Medulla oblongata (tissue), 1 donor: ENCODE measurements at regions not wholly inside any gene's neighbourhood (a gene's known extent, or its start where the extent isn't known, plus 50 kb on each side); places are given as distances from the start of the nearest gene placed in this dataset.

ENCODE experiments used
- DNase-seq: peaks from one replicate; pipeline ENCODE4 v3.0.0-alpha.2; 2015; ENCODE audit errors: extremely low spot score

DNA sequence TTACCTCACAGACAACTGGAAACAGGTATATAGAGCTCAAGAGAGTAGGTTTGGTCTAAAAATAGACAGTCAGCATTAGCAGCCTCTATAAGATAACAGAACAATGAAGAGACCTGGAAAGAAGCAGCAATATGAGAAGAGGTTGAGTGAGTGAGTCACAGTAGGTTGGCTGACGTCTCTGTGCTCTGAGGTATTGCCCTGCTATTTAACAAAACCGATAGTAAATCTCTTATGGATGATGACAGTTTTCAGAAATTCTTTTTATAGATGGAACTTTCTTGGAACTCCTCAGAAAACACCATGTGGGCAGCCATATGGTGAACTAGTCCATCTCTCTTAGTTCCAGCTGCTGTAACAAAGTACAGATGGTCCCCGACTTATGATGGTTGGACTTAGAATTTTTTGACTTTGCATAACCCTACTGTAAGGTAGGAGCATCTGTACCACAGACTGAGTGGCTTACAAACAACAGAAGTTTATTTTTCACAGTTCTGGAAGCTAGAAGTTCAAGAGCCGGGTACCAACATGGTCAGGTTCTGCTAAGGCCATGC is 123.5 kb downstream of the MBD2 start:
- DNase-seq = no peak

DNA sequence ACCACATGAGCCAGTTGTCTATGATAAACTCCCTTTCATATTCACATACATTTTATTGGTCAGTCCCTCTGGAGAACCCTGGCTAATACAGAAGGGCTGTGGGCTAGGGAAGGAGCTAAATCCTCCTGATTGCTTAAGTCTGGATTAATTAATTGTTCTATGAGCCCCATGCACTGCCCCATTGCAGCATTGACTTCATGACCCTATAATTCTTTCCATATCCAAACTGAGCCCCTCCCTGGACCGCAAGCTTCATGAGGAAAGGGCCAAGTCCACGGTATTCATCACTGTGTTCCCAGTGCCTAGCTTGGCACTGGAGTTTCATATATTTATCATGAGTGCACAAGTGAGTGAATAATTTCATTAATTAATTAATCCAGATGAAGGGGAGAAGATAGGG is 124.0 kb downstream of the MBD2 start:
- no peak for DNase-seq

DNA sequence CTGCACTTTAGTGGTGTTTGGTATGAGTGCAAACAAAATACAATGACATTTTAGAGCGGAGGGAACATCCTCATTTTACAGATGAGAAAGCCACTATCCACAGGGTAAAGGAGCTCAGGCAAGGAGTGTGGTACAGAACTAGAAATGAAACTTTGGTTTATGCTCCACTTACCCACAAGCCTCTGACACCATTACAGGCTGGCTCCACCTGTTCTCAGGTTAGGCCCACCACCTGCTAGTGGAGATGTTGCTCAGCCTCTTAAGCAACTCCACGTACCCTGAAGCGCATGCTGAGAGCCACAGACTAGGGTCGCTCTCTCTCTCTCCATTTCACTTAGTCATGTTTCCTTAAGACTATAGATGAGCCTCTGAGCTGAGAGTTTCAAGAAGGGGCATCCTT is 130.0 kb downstream of the MBD2 start:
- DNase-seq = no peak

DNA sequence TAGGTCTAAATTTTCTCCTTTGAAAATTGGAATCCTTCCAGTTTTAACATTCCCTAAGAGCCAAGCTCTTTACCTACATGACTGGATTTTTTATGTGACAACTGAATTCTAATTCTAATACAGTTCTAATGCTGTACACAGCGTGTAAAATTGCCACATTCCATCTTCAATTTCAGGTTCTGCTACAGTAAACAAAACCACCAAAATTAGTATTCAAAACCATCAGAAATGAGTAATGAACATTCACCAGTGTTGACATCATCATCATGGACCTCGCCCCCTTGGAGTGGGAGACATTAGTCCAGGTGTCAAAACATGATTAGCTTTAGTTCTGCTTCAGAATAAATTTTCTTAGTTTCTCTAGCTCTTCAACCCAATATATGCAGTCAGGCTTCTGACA is 133.6 kb downstream of the MBD2 start:
- DNase-seq = no peak

DNA sequence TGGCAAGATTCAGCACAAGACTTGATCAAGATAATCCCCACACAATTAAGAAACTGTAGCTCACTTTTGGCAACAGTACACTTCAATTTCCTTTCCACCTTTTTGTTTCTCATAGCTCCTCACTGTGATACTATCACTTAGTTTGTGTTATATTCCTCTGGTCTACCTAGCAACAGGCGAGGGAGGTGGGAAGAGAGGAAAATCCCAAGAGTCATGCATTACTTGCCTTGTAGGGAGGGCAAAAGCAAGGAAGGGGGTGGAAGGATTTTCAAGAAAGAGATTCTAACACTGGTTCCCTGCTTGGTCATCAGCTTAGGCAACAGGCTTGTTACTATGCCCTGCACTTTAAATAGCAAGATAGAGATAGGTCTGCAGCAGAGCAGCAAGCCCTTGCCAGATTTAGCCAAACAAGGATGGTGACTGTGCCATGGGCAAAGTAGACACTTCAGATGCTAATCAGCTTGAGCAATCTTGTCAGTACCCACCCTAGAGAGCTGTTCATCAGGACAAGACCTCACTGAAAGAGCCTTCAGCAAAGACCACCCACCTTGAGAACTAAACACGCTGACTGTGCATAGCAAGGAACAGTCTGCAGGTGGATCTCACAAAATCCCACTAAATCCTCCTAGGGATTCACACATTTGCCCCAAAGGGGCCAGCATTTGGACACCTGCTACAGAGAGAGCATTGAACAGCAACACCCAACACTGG is 134.6 kb downstream of the MBD2 start:
- no peak for DNase-seq

DNA sequence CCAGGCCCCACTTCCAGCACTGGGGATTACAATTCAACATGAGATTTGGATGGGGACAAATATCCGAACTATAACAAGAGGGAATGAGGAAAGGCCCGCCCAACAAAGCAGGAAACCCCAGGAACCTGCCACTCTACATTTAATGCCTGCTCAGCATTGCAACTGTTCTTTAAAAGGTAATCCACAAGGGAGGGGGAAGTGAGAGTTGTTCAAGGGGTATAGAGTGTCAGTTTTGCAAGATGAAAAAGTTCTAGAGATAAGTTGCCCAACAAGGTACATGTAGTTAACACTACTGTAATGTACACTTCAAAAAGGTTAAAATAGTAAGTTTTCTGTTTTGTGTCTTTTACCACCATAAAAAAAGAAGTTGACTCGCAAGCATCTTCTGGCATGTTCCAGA is 137.6 kb downstream of the MBD2 start:
- DNase-seq = no peak

DNA sequence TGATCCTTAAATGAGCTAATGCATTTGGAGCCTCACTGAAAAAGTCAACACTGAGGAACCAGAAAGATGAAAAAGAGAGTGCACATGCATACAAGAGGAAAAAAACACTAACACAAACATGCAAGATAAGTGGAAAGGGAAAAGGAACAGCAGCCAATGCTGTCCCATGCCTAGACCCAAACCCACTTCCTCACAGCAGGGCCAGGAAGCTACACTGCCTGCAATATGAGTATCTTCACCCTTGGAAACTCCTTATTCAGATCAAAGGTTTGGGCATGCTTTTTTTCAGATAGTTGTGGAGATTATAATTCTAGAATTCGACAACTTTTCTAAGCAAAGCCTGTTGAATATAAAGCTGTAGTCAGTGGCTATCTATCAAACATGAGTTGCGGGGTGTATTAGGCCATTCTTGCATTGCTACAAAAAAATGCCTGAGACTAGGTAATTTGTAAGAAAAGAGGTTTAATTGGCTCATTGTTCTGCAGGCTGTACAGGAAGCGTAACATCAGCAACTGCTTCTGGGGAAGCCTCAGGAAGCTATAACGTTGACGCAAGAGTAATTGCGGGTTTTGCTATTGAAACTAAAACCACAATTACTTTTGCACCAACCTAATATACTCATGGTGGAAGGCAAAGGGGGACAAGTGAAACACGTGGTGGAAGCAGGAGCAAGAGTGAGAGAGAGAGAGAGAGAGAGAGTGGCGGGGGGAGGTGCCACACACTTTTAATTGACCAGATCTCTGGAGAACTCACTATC is 138.2 kb downstream of the MBD2 start:
- DNase-seq = no peak

DNA sequence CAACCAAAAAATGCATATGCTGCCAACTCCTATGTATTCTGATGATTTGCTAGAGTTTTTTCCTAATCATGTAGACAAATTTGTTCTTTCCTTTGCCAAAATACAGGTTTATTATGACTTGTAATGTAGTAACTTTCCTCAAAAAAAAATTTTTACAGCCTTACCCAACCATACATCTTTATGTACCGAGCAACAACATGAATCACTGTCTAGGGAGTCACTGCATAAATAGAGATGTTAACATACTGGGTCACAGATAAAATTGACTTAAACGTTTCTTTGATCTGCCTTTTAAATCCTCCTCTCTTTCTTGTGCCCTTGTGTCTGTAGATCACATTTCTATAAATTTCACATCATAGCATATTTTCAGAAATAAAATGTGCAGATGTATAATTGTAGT is 143.6 kb downstream of the MBD2 start:
- no peak for DNase-seq

DNA sequence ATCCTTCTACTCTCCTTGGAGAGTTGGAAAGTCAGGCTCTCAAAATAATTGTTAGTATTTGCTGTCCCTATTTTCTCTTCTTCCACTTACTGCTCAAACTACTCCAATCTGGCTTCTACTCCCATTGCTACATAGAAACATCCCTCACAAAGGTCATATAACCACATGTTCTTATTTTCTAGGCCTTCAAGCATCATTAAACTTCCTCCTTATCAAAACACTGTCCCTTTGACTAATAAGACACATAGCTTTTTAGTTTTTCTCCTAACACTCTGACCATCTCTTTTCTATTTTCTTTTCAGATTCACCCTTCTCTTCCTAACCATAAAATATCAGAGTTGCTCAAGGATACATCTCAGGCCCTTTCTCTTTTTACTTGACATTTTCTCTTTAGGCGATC is 148.3 kb downstream of the MBD2 start:
- no peak for DNase-seq

DNA sequence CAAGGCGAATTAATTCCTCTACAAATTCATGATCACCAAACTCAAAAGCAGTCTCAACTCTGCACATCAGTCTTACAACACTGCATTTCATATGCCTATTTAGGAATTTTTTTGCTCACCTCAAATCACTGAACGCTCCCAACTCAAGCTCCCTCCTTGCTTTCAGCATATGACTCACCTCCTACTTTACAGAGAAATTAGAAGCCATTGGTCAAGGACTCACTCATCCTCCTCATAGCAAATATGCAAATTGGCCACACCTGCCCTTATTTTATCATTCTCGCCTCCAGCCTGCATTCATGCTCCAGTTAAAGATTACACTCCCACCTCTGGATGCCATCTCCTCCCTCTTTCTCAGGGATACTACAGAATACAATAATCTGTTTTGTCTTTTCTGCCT is 148.8 kb downstream of the MBD2 start:
- DNase-seq = no peak

DNA sequence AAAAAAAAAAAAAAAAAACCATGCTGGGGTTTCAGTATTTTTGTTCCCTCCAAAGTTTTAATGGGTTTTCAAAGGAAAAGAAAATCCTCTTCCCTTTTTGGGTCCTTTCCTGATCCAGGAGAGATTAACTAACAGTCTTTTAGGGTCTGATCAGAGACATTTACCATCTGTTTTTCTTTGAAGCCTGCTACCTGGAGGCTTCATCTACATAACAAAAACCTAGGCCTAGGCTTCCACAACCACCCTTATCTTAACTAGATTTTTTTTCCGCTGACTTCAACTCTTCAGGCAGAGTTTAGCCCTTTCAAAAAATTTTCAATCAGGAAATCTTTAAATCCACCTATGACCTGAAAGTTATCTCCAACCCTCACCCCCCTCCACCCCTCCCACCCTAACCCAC is 154.7 kb downstream of the MBD2 start:
- DNase-seq = no peak

DNA sequence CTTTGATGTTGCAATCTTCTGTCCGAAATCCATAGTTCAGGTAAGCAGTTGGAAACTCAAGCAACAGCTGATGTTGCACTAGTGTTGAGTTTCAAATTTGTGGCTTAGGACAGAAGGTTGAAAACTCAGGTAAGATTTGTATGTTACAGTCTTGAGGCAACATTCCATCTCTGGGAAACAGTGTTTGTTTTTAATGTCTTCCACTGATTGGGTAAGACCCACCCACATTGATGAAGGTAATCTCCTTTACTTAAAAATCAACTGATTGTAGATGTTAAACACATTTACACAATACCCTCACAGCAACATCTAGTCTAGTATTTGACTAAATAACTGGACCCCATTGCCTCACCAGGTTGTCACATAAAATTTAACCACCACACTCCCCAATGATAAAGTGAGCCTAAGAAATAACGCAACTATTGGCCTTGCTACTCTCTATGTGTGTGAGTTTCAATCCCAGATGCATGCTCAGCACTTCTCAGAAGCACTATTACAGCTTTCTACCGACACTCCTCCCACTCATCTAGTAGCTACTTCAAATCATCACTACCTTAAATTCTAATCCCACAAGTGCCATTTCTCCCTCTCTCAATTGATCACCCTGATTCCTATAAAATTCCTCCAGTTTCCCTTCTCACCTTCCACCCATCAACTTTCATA is 164.0 kb downstream of the MBD2 start:
- no peak for DNase-seq

DNA sequence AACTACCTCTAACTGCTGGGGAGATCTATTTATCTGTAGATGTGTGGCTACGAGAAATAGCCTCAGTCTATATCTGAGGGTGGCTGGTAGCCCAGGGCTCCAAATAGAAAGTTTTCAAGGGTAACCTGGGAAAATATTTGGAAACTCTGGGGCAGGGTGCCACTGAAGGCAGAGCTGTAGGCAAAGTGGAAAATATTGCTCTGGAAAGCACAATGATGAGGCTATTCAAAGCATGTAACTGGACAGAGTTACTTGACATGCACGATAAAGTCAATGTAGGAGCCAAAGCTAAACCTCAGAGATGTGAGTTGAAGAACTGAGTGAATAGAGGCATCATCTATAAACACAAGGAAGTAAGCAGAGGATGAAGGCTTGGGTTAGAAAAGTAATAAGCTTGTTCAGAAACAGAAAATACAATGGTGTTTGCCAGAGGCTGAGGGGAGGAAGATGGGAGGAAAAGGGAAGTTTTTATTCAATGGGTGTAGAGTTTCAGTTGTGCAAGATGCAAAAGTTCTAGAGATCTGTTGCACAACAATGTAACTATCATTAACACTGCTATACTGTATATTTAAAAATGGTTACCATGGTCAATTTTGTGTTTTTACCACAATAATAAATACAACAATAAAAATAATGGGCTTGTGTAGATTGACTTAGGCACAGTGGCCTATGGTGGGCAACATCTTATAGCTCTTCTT is 171.6 kb downstream of the MBD2 start:
- no peak for DNase-seq

DNA sequence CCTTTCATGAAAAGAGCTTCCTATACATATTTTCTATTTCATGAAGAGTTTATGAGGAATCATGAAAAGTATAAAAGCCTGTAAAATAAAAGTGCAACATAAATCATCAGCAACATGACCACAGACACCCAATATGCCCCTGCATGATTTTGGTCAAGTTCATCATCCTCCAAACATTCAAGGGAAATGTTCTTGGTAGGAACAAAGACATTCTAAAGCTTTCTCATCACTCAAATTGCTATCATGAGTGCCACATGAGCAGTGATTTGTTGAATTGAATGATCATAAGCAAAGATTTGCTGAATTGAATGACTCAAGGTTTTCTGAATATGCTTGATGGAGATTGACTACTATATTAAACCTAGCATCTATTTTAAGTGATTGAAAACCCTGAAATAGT is 172.2 kb downstream of the MBD2 start:
- no peak for DNase-seq

DNA sequence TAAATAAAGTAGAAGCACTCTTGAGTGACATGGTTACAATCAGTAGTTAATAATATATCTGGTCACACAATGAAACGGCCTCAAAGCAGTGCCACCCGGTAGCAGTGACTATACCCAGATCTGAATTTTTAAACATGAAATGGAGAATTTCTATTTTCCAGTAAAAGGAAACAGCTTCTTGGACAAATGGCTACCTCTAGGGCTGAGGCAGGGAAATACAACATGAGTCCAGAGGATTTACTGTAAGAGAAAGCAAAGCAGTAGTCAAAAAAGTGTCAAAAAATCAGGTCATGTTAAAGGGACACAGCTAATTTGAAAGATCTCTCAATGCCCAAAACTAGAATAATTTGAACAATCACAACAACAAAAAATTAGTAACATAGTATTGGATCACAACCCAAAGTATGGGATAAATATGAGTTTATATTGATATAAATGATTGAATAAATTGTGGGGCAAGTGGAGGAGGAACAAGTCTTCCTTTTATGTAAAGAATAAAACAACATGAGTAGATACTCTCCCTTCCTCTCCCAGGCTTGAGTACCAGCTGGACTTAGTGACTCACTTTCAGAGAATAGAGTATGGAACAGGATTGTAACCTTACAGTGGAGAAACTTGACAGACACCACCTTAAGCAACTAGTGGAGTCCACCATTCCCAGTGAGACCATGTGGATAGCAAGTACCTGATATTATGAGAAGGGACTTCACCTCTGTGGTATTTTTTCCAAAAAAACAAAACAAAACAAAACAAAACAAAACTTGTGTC is 180.8 kb downstream of the MBD2 start:
- no peak for DNase-seq

DNA sequence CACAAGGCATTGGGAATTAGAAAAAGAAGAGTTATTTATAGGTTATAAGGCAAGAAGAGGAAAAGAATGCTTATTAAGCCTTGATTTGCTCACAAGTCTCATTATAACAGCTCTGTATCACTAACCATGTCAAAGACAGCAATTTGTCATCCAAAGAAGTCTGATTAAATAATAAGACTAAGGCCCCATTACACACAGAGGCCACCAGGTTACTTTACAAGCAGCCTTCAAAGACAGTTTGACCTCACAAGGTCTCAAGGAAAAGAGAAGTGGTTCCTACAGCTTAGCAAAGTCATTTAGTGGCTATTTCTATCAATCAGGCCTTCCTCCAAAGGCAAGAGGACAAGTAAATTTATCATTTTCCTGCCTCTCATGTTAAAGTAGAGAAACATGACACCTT is 188.5 kb downstream of the MBD2 start:
- no peak for DNase-seq

DNA sequence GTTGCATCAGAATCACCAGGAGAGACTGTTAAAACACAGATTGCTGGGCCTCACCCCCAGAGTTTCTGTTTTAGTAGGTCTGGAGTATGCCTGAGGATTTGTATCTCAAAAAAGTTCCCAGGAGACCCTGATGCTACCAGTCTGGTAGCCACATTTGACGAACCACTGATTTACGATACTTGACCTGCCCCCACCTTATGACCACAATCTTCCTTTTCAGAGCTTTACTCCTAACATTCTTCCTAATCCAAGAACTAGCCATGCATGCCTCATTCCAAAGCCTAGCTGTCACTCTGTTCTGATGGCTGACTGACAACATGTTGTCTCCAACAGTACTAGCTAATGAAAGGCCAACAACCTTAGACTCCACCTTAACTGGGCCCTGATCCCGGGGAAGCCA is 191.4 kb downstream of the MBD2 start:
- DNase-seq = no peak

DNA sequence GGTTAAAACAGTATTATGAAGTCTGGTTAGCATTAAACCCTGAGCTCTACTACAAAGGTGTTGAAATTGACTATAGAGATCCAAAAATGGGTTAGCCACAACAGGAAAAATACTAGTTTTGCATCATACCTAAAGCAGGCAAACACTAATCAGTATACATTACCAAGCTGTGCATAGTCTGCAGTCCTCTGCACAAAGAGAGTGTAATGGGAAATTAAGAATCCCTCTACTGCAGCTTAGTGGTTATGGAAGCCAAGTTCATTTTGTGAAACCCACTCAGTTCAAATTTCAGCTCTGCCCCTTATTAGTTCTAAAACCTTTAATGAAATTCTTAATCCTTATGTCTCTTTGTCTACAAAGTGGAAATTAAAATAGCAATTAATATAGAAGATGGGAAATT is 192.1 kb downstream of the MBD2 start:
- DNase-seq = no peak

DNA sequence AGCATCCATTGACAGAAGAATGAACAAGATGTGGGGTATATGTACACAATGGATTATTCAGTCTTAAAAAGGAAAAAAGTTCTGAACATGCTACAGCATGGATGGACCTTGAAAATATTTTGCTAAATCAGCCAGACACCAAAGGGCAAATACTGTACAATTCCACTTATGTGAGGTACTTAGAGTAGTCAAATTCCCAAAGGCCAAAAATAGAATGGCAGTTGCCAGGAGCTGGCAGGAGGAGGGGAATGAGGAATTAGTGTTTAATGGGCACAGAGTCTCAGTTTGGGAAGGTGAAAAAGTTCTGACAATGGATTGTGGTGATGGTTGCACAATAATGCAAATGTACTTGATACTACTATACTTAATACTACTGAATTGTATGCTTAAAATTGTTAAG is 193.2 kb downstream of the MBD2 start:
- DNase-seq = no peak

DNA sequence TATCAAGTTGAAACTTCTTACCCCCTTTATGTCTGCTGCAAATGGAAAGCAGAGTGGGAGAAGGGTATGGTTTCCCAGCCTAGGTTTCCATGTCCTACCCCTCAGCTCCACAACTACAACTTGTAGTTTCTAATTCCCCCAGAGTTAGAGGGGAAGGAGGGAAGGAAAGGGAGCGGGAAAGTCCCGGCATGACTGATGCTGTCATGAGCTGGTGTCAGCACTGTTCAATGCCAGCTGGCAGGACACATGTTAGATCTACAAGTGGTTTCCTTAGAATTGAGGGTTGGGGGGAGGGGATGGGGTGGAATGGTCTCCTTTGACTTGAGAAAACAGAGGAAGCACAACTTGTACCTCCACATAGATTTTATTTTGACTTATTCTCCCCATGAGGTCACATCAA is 194.0 kb downstream of the MBD2 start:
- no peak for DNase-seq

DNA sequence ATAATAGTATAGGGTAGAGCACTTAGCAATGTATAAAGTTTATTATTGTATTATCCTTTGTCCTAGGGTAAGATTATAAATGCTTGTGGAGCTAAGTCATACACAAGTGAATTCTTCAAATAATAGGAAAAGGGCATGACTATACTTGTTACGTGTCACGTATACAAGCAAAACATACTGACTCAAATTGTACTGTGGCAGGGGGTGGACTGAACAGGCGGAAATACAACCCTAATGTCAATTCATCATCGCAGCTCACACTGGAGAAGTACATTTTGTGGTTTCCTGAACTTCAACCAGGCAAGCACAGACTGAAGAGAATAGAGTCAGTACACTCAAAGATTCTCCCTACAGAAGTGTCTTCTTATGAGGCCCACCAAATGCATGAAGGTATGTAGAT is 201.0 kb downstream of the MBD2 start:
- DNase-seq = no peak
